Endothelial cell of umbilical vein (primary cell): ENCODE measurements at regions not wholly inside any gene's neighbourhood (a gene's known extent, or its start where the extent isn't known, plus 50 kb on each side); places are given as distances from the start of the nearest gene placed in this dataset.

Experiments used
- BruUV-seq: library from RNA; stranded (reverse); fragments of 400-500 nt; replicated peaks from 2 replicates; lab custom pipeline; 2021; lab: Mats Ljungman, UMichigan
- CTCF ChIA-PET: fragments of 300-600, 350-600 bp; sonication (Branson Sonifier 250); formaldehyde crosslinking; loops from one replicate; lab custom pipeline; 2021; ENCODE audit warnings: antibody characterized with exemption, inconsistent platforms; lab: Charles Lee
- POLR2A ChIA-PET: fragments of 300-600, 350-600 bp; sonication (Branson Sonifier 250); formaldehyde crosslinking; loops from one replicate; lab custom pipeline; 2021; ENCODE audit warnings: antibody characterized with exemption, inconsistent platforms; lab: Charles Lee
- DNase-seq: peaks from one replicate; pipeline ENCODE4 v3.0.0-alpha.2; 2011; ENCODE audit warnings: low read depth, low spot score
- FAIRE-seq: peaks from 2 replicates; lab custom pipeline; 2011; peaks lifted over from hg19 to GRCh38; lab: Jason Lieb, UNC
- H2AFZ ChIP-seq: 2 replicates; pipeline ENCODE4 v1.6.0; 2012; ENCODE audit warnings: low read depth, low read length, control low read depth, inconsistent platforms
- H3K27ac ChIP-seq: 2 replicates; pipeline ENCODE4 v1.5.1; 2011; ENCODE audit warnings: low read depth, mild to moderate bottlenecking, control low read depth, low read length, moderate library complexity; ENCODE audit not compliant: insufficient read depth
- H3K27me3 ChIP-seq, 2 experiments: 2 replicates each; pipeline versions ENCODE4 v1.6.0 to v1.6.1; 2011; ENCODE audit warnings: low read length in 2 of 2, mixed read lengths in 1 of 2; ENCODE audit not compliant: control insufficient read depth in 2 of 2, insufficient read depth in 2 of 2
- H3K36me3 ChIP-seq, 2 experiments: 2 replicates in 1 of 2; 3 replicates in 1 of 2; pipeline ENCODE4 v1.5.1; 2011; ENCODE audit warnings: low read length in 2 of 2, mild to moderate bottlenecking in 1 of 2, moderate library complexity in 1 of 2; ENCODE audit not compliant: control insufficient read depth in 2 of 2, insufficient read depth in 2 of 2; ENCODE audit errors: extremely low read depth in 1 of 2
- H3K4me1 ChIP-seq: 3 replicates; pipeline ENCODE4 v1.5.1; 2011; ENCODE audit warnings: mild to moderate bottlenecking, low read length; ENCODE audit not compliant: control insufficient read depth, insufficient read depth; ENCODE audit errors: extremely low read depth
- H3K4me2 ChIP-seq: 2 replicates; pipeline ENCODE4 v1.6.1; 2011; ENCODE audit warnings: low read length, control low read depth, mixed read lengths; ENCODE audit not compliant: insufficient read depth
- H3K4me3 ChIP-seq, 3 experiments: fragments of 200-600 bp in 1 of 3; sonication (generic), shearing (Covaris generic) in 1 of 3; replicated peaks in 1 of 3; 2 replicates each; pipeline ENCODE4 v1.5.1; 2011 to 2016; ENCODE audit warnings: control low read depth in 3 of 3, low read length in 3 of 3, mild to moderate bottlenecking in 2 of 3, inconsistent platforms in 1 of 3, low read depth in 1 of 3, moderate library complexity in 1 of 3; ENCODE audit not compliant: insufficient read depth in 1 of 3
- H3K79me2 ChIP-seq: 2 replicates; pipeline ENCODE4 v1.6.0; 2012; ENCODE audit warnings: low read length, inconsistent platforms; ENCODE audit not compliant: control insufficient read depth, insufficient read depth
- H3K9ac ChIP-seq: replicated peaks from 2 replicates; pipeline ENCODE3; 2011; ENCODE audit warnings: low read length, control low read depth; ENCODE audit not compliant: insufficient read depth; ENCODE audit errors: extremely low read depth
- H3K9me1 ChIP-seq: replicated peaks from 3 replicates; pipeline ENCODE4 v1.6.0; 2011; ENCODE audit warnings: mild to moderate bottlenecking, low read length; ENCODE audit not compliant: control insufficient read depth, insufficient read depth; ENCODE audit errors: extremely low read depth
- H3K9me3 ChIP-seq: replicated peaks from 2 replicates; pipeline ENCODE4 v1.5.1; 2012; ENCODE audit warnings: low read length, inconsistent platforms; ENCODE audit not compliant: control insufficient read depth, insufficient read depth
- H4K20me1 ChIP-seq: replicated peaks from 2 replicates; pipeline ENCODE3; 2011; ENCODE audit warnings: mild to moderate bottlenecking, low read length; ENCODE audit not compliant: control insufficient read depth, insufficient read depth; ENCODE audit errors: extremely low read depth
- CTCF ChIP-seq, 2 donors: IDR thresholded peaks; 1 replicate in 1 of 2; 2 replicates in 1 of 2; pipeline ENCODE4 v1.5.1; 2011; ENCODE audit warnings: low read length in 2 of 2, mild to moderate bottlenecking in 2 of 2, moderate library complexity in 2 of 2, control low read depth in 1 of 2, inconsistent platforms in 1 of 2, low read depth in 1 of 2; ENCODE audit not compliant: insufficient read depth in 1 of 2; ENCODE audit errors: extremely low read depth in 1 of 2
- EZH2 ChIP-seq: IDR thresholded peaks from 2 replicates; pipeline ENCODE4 v1.6.1; 2012; ENCODE audit warnings: borderline replicate concordance, low read depth, mild to moderate bottlenecking, moderate library complexity, low read length, inconsistent platforms; ENCODE audit not compliant: severe bottlenecking
- FOS ChIP-seq: IDR thresholded peaks from 2 replicates; pipeline ENCODE4 v1.6.1; 2011; ENCODE audit warnings: mild to moderate bottlenecking, low read length, moderate library complexity, borderline replicate concordance; ENCODE audit not compliant: insufficient read depth
- GATA2 ChIP-seq: IDR thresholded peaks from 2 replicates; pipeline ENCODE4 v1.7.0; 2011; ENCODE audit warnings: low read depth, mild to moderate bottlenecking, moderate library complexity, mixed read lengths, low read length; ENCODE audit not compliant: insufficient read length, insufficient read depth
- JUN ChIP-seq: IDR thresholded peaks from 2 replicates; pipeline ENCODE4 v1.6.1; 2011; ENCODE audit warnings: borderline replicate concordance, low read depth; ENCODE audit not compliant: insufficient read length, insufficient read depth
- MYC ChIP-seq: IDR thresholded peaks from one replicate; pipeline ENCODE4 v1.6.1; 2011; ENCODE audit warnings: mild to moderate bottlenecking, low read depth, low read length
- POLR2A ChIP-seq: IDR thresholded peaks from 2 replicates; pipeline ENCODE4 v1.6.1; 2012; ENCODE audit warnings: low read depth, mild to moderate bottlenecking, control low read depth, low read length
- POLR2AphosphoS5 ChIP-seq: IDR thresholded peaks from 2 replicates; pipeline ENCODE4 v1.6.1; 2012; ENCODE audit warnings: low read depth, mild to moderate bottlenecking, control low read depth, low read length, moderate library complexity; ENCODE audit not compliant: insufficient read depth
- dilution Hi-C: fragments of 300-500 bp; cut with MboI; formaldehyde crosslinking; loops from one replicate; pipeline ENCODE4 v1.15.0; 2019; ENCODE audit warnings: low sequenced_read_pairs; ENCODE audit not compliant: extremely low pct_ligation_motif_present
- intact Hi-C: fragments of 100-400 bp; cut with micrococcal nuclease; formaldehyde crosslinking; loops from one replicate; pipeline ENCODE4 v1.10.0; 2022
- TF ChIP-seq, protein P1 (sequence below): IDR thresholded peaks from 2 replicates; pipeline ENCODE4 v1.6.1; 2011; ENCODE audit not compliant: insufficient read depth, insufficient read length

- intact Hi-C loops (no loop called here), dilution Hi-C loops (no loop called here)
- H3K4me2 ChIP-seq, result no peak overlapping the region
- no peaks in the 10 kb centered on the region for H3K4me1 ChIP-seq
- no peaks in the 10 kb centered on the region for H3K9me1 ChIP-seq
- DNase-seq (no peak), FAIRE-seq (no peak)
- no peaks in the 10 kb centered on the region for H3K9me3 ChIP-seq
- POLR2A ChIA-PET, result no interaction called here
- no peaks in the 10 kb centered on the region for H3K79me2 ChIP-seq
- H3K27me3 ChIP-seq, result no peaks in the 10 kb centered on the region
- no peak overlapping the region for H3K4me3 ChIP-seq
- H3K9ac ChIP-seq, result no peak overlapping the region
- H4K20me1 ChIP-seq, result no peaks in the 10 kb centered on the region
- BruUV-seq, result no TSS peak
- CTCF ChIA-PET, result no interaction called here
- TF ChIP-seq GATA2, result no peak
- H3K27ac ChIP-seq, result no peak overlapping the region
- H2AFZ ChIP-seq, result no peak overlapping the region
- H3K36me3 ChIP-seq, result no peaks in the 10 kb centered on the region
Observed at GRCh38 chr16:65608455-65608854, 486.6 kb upstream of the CDH11 start.

- no peak overlapping the region for H3K27ac ChIP-seq
- no peaks in the 10 kb centered on the region for H3K4me1 ChIP-seq
- CTCF ChIA-PET, result no interaction called here
- no peak overlapping the region for H3K4me2 ChIP-seq
- POLR2A ChIA-PET, result no interaction called here
- no peaks in the 10 kb centered on the region for H3K79me2 ChIP-seq
- DNase-seq (no peak), FAIRE-seq (no peak)
- no peak overlapping the region for H3K9ac ChIP-seq
- intact Hi-C loops (no loop called here), dilution Hi-C loops (no loop called here)
- TF ChIP-seq FOS (no peak), EZH2 (no peak), POLR2A (no peak), MYC (no peak), CTCF (IDR thresholded peaks at IDR 0.05; ENCODE audit: extremely low read depth in 1 of 2, insufficient read depth in 1 of 2, low read depth in 1 of 2, low read length in 2 of 2) (no peak), GATA2 (no peak), JUN (no peak), POLR2AphosphoS5 (no peak)
- TF ChIP-seq, protein P1, sequence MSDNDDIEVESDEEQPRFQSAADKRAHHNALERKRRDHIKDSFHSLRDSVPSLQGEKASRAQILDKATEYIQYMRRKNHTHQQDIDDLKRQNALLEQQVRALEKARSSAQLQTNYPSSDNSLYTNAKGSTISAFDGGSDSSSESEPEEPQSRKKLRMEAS, result no peak
- H3K4me3 ChIP-seq, result no peak overlapping the region
- no peaks in the 10 kb centered on the region for H4K20me1 ChIP-seq
- no peaks in the 10 kb centered on the region for H3K9me1 ChIP-seq
- no TSS peak for BruUV-seq
- no peaks in the 10 kb centered on the region for H3K9me3 ChIP-seq
- no peaks in the 10 kb centered on the region for H3K36me3 ChIP-seq
- no peaks in the 10 kb centered on the region for H3K27me3 ChIP-seq
- no peak overlapping the region for H2AFZ ChIP-seq
Observed at GRCh38 chr16:65604771-65605170, 482.9 kb upstream of the CDH11 start.
